ENCODE measurements at regions not wholly inside any gene's neighbourhood (a gene's known extent, or its start where the extent isn't known, plus 50 kb on each side); places are given as distances from the start of the nearest gene placed in this dataset.

DNA sequence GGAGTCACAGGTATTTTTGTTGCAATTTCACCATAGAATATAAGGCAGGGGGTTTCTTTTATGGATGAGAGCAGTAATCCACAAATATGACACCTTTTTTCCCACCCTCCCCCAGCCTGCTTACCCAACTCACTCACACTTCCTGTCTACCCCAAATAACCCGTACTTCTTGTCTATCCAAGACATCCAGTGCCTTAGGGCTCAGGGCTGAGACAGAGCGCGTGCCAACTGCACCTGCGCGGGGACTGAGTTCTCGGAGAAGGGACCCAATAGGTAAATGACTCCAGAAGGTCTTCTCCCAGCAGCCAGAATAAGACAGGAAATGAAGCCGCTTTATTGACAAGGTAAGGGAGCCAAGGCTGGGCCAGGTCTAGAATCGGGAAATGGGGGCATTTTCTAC, 369.1 kb downstream of the SIPA1L2 start:
- DNase-seq (ENCODE audit: low read depth): no peak

DNA sequence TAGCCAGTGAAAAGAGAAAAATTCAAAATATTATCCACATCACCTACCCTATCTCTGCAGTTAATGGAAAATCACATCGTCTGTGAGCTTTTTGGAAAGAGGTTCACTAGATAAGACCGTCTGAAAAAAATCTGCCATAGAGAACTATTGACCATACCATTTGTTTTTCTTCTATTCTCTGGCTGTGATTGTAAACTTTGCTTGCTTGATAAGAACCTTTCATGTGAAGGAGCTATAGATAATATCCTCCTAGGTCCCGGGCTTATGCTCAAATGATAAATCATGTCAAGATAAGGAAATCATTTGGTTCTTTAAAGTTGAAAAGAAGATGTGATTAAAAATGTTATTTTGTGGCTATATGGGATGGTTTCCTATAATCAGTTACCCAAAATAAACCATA, 369.9 kb downstream of the SIPA1L2 start:
- DNase-seq (ENCODE audit: low read depth): no peak

DNA sequence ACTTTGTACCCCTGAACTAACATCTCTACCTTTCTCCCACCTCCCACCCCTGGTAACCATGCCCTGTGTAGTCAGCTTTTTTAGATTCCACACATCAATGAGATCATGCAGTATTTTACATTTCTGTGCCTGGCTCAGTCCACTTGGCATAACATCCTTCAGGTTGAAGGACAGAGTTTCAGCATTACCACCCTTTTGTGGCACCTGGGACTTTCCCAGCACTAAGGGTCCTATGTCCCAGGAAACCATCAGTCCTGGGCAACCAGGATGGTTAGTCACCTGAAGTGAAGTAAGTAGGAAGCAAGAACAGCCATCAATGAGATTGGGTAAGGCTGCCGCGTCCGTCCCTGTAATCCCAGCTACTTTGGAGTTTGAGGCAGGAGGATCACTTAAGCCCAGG, 370.6 kb downstream of the SIPA1L2 start:
- DNase-seq (ENCODE audit: low read depth): no peak

DNA sequence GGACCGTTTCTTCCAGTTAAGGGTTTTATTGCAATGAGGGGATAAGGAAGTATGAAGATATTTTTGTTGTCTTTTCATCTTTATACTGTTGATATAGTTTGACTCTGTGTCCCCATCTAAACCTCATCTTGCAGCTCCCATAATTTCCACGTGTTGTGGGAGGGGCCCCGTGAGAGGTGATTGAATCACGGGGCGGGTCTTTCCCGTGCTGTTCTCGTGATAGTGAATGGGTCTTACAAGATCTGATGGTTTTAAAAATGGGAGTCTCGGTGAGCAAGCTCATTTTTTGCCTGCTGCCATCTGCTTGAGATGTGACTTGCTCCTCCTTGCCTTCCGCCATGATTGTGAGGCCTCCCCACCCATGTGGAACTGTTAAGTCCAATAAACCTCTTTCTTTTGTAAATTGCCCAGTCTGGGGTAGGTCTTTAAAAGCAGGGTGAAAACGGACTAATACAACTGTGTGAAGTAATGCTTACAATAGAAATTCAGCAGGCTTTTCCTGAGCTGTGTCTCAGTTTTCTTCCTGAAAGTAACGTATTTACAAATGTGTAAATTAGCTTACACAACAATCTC, 377.3 kb downstream of the SIPA1L2 start:
- DNase-seq (ENCODE audit: low read depth): no peak

DNA sequence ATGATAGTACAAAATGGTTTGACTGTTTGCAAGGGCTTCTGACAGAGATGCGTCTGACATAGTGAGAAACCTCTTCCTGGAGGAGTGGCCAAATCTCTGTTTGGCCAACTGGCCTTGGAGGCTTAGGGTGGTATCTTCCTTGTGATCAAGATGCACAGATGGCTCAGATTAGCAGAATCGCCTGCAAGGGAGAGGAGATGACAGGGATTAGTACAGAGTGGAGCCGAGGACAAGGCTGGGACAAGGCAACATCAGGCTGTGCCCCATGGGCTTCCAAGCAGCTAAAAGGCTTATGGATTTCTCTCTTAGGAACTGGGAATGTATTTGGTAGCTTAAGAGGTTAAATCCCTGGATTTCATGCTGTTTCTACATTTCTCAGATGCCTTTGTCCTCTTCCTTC, 379.1 kb downstream of the SIPA1L2 start:
- DNase-seq (ENCODE audit: low read depth): no peak

DNA sequence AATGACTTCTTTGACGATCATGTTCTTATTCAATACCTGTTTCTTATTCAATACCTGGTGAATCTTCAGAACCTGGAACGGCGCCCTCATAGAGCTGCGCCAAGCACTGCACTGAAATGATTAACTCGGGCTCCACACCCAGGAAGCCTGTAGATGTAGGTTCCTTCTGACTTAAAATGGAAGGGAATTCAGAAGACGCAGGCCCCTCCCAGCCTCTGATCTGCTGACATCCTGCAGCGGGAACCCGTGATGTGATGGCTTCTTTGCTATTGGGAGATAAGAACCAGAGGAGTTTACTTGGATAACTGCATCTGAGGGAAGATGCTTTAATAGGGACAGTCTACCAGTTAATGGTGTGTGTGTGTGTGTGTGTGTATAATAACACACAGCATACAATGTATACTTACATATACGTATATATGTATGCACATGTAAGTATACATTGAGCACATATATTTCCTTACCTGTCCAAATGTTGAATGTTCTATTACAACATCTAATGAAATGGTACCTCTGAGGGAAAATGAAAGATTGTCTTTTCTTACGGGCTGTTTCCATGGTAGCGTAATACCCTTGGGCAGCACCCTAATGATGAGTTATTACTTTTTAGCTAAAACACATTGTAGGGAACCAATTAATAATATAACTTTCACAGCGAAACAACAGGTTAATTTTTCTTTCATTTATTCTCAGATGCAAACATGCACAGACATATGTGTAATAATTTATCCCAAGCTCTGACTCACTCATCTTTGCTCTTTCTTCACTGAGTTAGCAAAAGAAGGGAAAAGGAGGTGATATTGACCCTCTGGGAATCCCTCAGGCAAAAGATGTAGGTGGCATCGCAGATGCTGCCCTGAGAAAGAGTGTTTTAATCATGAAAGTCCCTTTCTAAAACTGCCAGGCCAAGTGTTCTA, 379.8 kb downstream of the SIPA1L2 start:
- no peak for DNase-seq (ENCODE audit: low read depth)

DNA sequence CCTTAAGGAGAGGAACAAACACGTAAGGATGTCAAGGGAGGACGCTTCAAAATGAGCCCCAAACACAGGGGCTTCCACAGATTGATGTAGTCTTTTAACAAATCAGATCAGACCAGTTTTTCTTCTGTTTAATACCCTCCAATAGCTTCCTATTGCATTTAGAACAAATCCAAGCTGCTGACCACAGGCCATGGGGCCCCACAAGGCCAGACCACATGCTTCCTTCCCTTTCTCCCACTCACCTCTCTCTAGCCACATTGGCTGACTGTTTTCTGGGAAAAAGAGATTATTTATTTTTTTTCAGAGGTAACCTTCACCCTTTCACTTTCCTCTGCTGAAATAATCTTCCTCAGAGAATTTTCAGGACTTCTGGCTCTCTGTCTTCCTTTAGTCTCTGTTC, 380.6 kb downstream of the SIPA1L2 start:
- DNase-seq (ENCODE audit: low read depth): no peak

DNA sequence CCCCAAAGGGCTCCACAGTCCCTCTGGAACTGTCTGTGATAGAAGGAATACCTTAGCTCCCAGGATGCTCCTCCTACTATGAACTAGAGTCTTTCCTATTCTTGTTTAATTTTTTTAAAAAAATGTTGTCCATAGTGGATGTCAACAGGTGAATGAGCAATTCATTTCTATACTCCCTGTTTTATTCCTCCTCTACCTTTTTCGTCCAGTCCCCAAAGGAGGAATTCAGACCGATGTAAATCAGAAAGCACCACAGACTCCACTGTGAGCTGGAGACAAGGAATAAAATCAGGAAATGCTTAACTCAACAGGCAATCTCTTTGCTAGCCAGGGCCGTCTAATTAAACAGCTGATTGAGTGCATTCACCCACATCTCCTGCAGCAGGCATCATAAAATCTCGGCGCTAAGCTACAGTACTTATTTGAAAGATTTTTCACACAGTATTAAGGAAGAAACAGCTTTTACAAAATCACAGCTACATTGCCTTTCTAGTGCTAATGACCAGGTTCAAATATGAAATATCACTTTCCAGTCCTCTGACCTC, 381.6 kb downstream of the SIPA1L2 start:
- no peak for DNase-seq (ENCODE audit: low read depth)

DNA sequence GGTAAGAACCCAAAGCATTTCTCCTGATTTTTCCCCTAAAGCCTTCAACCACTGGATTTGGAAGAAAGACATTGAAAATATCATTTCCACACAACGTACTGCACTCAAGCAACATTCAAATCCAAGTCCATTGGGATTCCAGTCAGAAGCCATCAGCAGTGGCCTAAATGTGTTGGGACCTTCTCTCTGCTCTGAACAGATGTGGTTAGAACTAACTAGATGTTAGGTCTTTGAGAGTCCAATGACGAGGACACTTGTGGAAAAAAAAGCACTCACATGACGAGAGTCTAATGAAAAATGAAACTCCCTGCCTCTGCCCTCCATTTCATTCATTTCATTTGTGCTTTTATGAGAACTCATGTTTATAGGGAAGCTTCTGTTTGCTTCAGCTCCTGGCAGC, 382.3 kb downstream of the SIPA1L2 start:
- no peak for DNase-seq (ENCODE audit: low read depth)

DNA sequence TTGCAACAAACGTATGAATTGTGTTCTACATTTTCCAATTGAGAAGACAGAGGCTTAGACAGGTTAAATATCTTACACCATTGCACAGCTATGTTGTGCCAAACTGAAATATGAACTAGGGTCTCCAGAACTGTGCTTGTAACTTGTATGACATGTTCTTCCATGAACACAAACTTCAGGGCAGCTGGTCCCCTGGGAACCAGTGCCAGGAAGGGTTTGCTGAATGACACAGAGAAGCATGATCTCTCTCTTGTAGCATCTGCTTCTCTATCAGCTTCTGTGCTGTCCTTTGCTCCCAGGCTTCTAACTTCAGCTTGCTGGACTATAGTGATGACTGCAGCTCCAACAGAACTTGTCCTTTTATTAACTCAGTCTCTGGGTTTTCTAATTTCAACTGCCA, 385.5 kb downstream of the SIPA1L2 start:
- DNase-seq (ENCODE audit: low read depth): peak; percentile 42

DNA sequence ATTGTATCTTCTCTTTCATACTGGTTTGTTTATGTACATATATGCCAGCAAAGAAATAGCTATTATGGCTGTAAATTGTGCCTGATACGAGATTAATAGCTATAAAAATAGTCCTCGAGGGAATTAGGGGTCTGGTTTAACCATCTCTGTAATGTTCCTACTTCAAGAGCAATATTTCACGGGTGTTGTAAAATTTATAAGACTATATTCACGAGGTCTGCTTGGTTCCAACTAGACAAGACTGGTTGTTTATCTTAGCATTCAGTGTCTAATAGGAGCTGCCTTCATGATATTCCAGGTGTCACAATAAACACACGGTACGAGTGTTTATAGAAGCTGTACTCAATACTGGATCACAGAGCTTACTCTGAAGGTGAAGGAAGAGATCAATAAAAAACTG, 389.9 kb downstream of the SIPA1L2 start:
- no peak for DNase-seq (ENCODE audit: low read depth)

DNA sequence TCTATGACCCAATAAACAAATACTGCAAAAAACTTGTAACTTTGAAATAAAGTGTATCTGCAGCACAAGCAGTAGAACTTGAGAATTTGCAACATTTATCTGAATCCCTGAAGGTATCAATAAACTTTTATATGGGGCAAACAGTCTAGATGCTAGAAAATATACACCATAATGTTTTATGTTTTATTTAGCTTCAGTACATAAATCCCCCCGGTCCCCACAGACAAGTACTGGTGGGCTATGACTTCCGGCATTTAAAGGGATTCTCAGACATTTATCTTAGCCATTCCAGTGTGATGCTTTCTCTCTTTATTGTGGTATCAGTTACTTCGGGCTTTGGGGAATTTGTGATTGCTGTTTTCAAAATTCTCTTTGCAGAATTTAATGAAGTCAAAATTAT, 390.4 kb downstream of the SIPA1L2 start:
- no peak for DNase-seq (ENCODE audit: low read depth)

DNA sequence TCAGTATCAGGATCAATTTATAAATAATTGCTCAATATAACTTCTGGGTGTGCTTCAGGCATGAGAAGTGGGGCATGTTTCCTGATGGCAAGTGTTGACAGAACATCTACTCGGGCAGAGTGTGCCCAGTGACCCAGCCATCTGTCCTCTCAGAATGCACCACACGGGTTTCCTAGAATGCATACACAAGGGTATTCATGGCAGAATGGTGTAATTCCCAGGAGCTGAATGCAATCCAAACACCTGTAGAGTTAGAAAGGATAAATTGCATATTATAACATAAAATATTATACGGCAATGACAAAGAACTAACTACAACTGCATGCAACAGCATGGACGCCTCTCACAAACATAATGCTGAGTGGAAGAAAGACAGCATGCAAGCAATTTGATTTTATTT, 391.9 kb downstream of the SIPA1L2 start:
- peak; percentile 11 for DNase-seq (ENCODE audit: low read depth)

DNA sequence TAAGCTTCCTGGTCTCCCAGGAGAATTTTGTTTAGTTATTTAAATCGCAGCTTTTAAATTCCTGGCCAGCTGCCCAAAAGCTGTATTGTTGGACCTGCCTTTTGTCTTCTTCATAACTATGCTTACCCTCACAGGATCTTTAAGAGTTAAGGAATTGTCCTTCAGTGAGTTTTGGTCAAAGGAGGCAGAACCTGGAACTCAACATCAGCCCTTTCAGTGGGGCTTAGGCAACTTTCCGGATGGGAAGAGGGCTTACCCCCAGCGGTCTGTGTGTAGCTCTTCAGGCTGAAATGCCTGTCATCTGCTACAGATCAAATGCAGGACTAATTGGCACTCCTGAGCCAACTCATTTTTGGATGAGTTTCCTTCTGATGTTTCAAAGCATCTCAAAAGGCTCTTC, 402.6 kb downstream of the SIPA1L2 start:
- DNase-seq (ENCODE audit: low read depth): no peak

DNA sequence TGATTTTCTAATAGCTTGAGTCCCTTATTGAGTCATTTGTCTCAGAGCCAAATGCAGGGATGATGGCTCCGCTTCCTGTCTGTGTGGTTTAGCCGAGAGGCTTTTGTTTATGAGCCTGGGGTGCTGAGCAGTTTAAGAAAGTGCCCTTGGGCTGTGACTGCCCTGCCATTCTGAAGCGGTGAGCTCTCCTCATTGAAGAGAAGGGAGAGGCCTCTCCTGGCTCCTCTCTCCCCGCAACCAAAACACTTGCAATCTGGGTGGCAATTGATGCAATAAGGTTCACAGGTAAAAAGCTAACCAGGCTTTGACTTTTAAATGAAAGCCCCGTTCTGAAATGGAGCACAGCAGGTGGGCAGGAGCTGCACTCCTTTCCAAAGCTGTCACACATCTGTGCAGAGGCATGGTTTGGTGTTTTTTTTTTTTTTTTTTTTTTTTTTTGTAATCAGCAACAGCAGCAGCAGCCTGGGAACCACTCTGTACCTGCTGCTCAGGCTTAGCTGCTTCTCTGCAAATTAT, 403.7 kb downstream of the SIPA1L2 start:
- peak; percentile 75 for DNase-seq (ENCODE audit: low read depth)

DNA sequence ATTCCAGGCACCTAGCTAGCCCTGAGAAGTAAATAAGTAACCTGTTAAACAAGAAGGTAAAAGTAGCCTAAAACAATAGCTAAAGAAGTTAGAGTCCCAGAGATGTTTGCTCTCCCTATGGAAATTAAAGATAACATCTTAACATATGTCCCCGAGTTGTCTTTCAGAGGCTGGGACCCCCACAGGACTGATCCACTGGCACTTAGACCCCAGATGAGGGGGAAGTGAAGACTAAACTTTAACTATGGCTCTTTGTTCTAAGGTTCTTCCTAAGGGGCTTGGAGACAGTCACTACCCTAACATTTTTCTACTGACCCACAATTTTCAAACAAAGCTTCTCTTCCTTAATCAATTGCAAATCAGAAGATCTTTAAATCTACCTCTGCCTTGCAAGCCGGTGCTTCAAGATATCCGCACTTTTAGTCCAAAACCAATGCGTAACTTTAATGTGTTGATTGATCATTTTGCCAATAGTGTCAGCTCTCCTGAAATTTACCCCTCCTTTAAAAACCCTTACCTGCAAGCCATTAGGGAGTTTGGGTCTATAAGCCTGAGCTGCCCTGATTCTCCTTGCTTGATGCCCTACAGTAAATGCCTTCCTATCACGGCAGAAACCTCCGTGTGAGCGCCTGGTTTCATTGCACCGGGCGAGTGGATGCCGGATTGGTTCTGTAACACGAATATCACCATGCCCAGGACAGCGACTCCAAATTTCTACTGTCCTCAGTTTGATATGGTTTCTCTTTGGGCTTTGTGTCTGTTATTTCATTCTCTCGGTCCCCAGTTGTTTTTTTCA, 404.4 kb downstream of the SIPA1L2 start:
- no peak for DNase-seq (ENCODE audit: low read depth)

DNA sequence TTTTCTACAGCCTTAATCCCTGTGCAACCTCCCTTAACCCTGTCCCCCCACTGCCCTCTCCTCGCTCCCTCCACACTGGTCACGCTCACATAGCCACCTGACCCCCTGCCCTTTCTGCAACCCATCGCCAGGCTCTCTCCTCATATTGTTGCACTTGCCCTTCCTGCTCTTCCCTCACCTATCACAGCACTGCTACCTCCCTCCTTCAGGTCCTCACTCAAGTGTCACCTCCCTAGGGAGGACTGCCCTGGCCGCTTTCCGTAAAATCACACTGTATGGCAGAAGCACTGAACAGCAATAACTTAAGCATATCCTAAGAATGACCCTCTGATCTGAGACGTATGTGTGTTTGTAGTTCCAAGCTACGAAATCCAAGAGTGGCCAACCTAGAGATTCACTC, 406.0 kb downstream of the SIPA1L2 start:
- DNase-seq (ENCODE audit: low read depth): no peak

DNA sequence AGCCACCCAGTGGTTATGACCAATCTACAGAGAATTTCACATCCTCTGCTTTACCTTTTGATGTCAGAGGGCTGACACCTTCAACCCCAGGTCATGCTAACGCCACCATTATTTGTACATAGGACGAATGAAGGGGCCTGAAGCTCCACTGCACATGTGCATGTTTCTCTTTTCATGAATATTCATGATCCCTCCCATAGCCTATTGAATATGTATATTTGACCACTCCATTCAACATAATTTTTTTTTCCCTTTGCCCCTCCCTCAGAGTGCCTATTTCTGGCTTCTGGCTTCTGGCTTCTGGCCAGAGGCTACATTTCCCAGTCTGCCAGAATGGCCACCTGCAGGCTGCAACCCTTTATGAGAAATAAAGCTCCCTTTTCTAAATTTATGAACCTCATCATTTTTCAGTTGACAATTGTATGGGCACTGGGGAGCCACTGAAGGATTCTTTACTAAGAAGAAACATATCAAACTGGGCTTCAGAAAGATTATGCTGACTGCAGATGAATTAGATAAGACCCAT, 406.7 kb downstream of the SIPA1L2 start:
- DNase-seq (ENCODE audit: low read depth): peak; percentile 28

DNA sequence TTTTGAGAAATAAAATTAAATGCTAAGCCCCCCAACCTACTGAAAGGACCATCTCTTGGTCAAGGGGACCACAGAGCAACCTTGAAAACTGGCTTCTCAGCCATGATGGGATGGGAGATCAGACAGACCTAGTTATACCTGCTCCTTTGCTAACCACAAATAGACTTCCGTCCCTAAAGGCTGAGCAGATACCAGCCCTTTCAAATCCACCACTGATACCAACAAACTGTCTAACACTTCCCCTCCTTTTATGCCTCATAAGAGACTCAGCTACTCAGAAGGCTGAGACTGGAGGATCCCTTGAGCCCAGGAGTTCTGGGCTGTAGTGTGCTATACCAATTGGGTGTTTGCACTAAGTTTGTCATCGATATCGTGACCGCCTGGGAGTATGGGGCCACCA, 407.3 kb downstream of the SIPA1L2 start:
- DNase-seq (ENCODE audit: low read depth): no peak

DNA sequence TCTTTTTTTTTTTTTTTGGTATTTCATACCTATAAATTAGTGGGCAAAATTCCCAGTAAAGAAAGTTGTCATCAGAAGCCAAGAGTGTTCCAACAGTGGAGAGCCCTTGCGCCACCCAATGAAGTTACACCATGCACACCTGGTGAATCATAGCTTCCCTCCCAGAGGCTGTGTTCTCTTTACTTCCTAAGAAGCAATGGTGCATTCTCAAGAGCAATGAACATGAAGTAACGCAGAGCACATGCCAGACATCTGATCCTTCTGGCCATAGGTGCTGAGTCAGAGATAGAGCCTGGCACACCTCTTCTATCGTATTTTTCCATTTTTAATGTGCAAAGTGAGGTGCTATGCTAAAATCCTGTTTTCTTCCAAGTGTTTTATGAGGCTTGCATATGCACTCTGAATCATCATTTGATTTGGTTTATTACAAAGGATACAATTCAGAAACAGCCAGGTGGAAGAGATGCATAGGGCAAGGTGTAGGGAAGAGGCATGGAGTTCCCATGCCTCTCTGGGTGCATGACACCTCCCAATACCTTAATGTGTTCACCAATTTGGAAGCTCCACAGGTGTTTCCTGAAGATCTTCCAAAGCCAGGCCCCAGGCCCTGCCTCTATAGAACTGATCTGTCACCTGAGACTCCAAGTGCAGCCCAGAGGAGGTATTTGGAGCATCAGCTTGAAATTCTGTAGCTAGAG, 408.0 kb downstream of the SIPA1L2 start:
- no peak for DNase-seq (ENCODE audit: low read depth)

Data from myocyte (in vitro differentiated cells).